ENCODE measurements at regions not wholly inside any gene's neighbourhood (a gene's known extent, or its start where the extent isn't known, plus 50 kb on each side); places are given as distances from the start of the nearest gene placed in this dataset.

DNA sequence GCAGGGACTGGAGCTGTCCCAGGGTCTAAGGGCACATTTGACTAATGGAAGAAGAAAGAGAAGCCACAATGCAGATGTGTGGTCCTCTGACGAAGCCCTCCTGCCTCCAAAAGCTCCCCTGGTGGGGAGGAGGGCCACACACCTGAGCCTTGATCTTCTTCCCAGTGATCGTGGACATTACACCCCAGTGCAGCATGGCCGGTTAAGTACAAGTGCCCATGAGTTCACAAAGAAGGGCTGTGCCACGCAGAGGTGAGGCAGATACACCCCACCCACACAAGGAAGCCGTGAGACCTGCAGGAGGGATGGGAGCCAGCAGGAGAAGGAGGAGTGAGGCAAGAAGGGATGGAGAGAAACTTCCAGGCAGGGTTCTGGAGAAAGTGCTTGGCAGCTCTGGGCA lies 199.0 kb upstream of the MVB12B start:
- DNase-seq = peak; percentile 4

DNA sequence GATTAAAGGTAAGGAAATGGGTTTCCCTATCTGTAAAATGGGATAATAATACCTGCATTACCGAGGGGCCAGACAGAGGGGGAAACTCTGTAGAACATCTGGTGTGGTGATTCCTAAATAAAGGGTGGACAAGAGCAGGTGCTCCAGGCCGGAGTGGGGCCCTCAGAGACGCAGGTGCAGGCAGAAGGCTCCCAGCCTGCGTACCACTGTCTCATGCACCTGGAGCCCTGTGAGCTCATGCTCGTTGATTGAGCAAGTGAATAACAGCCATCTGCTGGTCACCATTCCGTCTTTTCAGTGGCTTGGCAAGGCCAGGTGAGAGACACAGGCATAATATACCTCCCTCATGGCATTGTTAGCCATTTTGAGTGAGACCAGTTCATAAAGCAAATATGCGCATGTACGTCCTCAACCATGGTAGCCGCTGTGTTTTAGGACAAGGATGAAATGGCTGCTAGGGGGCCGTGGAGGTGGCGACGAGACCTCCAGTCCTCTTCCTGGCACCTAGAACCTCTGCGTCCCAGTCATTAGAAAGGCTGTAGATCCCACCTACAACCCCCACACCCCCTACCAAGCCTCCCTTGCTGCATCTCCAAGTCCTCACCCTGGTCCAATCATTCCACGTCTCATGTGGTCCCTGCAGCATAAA lies 198.0 kb upstream of the MVB12B start:
- DNase-seq = peak; percentile 14

DNA sequence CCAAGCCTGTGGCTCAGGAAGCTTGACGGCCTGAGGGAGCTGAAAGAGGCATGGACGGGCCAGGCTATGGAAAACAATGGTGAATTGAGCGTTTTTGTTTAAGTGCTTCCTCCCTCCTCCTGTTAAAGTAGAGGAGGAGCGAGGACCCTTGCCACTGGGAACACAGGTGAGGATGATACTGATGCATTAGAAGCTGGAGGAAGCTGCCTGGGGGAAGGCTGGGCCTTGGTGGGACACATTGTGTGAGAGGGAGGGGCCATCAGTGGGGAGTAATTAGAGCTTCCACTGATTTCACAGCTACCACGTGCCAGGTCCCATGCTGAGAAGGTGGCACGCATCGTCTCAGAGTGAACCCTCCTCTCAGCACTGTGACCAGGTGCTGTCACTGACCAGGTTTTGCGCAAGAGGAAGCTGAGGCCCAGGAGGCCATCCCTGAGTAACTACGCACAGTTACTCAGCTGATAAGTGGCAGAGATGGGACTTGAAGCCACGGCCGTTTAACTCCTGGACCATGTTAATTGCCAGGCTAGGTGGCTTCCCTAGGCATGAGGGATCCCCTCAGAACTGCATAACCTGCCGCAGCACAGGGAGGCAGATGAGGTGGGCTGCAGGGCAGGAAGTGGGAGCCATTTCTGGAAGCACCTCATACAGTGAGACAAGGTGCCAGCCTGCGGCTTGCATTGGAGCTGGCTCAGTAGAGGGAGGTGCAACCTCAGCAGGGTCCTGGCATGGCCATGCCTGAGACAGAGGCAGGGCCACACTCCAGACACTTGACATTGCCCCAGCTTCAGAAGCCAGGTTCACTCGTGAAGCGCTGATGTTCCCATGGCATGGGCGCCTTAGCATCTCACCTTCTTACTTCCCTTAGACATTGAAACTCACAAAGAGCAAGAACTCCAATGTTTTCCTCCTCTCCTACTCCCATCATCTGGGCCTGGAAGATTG lies 195.3 kb upstream of the MVB12B start:
- DNase-seq = peak; percentile 16

DNA sequence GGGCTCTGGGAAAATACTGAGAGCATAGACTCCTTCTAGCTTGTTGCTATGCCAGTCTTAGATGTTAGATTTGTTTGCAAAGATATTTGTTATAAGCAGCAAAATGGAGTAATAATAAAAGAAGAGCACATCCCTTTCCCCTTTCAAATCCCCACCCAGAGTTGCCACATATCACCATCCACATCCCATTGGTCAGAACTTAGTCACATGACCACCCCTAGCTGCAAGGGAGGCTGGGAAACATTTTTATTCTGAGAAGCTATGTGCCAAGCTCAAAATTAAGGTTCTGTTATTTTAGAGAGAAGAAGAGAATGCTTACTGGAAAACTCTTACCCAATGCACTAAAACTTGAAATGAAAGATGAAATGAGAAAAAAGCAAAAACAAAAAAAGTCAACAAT lies 193.9 kb upstream of the MVB12B start:
- DNase-seq = no peak

DNA sequence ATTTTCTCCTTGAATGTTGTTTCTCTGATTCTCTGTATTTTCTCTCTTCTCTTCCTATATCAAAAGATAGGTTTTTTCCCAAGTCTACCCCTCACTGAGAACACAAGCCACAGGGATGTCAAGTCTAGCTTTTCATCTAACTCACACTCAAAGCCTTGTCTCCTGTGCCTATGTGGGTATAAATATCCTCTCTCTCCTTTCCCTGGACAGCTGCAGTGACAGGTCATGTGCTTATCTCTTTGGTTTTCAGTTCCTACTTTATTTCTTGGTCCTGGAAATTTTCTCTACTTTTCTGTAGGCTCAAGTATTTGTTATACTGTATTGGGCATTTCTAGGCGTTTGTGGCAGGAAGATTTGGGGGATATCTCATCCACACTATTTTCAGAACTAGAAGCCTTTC lies 182.4 kb upstream of the MVB12B start:
- DNase-seq = no peak

DNA sequence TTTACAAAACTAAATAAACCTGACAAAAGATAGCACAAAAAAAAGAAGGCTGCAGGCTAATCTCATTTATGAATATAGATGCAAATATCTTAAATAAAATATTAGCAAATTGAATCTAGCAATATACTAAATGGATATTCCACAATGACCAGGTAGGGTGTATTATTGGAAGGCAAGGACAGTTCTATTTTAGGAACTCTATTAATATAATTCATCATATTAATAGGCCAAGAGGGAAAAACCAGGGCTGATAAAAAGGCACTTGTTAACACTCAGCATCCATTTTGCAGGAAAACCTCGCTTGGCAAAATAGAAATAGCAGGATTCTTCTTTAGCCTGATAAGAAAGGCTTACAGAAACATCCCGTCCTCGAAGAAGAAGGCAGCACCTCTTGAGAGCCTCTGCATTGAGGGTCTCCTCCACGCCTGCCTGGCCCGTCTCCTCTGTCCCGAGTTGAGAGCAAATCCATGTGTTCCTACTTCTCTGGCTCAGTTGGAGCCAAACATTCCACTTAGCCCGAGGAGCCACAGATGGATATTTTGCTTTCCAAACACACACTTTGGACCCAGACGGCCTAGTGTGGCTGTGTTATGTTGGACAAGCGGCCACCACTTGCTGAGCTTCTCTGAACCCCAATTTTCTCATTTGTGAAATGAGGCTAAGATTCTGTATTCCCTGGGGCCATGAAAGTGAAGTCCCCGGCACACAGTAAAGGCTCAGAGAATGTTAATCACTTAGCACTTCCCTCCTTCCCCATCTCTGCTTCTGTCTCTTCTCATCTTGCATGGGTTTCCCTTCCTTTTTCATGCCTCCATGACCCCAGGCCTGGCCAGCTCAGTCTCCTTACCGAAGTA lies 181.8 kb upstream of the MVB12B start:
- DNase-seq = peak; percentile 7

DNA sequence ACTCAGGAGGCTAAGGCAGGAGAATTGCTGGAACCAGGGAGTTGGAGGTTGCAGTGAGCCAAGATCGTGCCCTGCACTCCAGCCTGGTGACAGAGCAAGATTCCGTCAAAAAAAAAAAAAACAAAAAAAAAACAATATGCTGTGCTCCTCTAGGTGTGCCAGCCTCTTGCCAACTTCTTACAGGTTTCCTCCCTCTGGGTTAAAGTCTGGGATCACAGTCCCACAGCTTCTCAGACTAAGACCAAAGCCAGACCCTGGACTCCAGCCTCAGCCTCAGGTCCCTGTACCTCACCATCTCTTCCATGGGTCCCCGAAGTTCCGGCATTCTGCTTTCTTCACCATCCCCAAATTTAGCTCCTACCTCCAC lies 180.8 kb upstream of the MVB12B start:
- no peak for DNase-seq

DNA sequence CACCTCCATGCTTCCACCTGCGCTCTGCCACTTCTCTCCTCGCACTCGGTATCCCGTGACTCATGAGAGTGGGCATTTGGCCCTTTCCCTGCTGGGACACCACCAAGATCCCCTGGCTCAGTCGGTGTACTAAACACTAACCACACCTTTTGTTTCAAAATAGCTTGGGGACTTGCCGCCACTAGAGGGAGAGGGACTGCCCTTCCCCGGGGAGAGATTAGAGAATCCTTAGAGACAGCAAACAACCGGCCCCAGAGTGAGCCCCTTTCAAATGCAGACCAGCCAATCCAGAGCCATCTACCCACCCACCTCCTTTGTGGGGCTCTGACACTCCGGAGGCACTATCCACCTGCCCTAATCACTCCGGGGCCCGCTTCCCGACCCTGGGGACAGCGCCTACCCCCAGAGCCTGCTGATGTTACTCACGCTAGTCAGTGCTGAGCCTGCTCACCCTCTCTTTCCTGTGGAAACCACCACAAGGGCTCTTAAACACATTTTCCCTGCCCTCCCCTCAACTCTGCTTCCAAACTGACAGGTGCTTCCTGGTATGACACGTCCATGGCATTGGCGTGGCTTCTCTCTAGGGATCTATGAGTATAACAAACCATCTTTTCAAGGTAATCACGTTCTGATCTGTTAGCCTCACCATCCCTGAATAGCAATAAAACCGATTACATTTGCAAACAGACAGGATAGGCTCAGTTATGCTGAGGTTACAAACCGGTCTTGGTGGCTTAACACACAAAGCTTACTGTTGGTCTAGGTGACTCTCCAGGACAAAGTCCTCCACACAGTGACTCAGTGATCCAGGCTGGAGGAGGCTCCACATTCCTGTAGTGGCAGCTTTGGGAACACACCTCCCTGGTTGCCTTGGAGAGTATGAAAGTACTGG lies 180.1 kb upstream of the MVB12B start:
- DNase-seq = peak; percentile 50

DNA sequence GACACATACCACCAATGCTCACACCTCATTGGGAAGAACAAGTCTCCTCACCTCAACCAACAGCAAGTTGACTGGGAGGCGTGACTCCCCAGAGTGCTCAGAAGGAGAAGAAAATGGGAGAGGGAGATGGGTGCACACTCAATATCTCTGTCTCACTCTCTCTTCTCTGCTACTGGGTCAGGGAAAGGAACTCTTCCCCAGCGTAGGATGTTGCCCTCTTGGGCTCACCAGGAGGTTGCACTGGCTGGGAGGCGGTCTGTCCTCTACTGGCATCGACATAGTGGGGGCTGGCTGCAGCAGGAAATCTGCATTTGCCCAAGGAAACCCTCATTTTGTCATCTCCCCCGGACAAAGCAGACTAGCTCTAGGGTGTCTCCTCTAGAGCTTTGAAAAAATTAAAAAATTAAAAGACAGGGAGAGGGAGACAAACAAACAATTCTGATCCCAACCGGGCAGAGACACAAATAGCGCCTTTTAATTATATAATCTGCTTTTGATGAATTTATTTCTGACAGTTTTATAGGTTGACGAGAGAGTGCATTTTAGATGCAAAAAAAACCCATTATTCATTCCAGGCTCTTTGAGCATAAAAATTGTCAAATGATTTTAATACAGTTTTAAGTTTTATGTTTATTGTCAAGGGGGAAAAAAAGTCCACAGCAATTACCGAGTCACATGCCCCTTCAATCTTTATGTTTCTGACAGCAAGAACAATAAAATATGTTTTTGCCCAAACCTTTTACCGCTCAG lies 179.3 kb upstream of the MVB12B start:
- peak; percentile 8 for DNase-seq

DNA sequence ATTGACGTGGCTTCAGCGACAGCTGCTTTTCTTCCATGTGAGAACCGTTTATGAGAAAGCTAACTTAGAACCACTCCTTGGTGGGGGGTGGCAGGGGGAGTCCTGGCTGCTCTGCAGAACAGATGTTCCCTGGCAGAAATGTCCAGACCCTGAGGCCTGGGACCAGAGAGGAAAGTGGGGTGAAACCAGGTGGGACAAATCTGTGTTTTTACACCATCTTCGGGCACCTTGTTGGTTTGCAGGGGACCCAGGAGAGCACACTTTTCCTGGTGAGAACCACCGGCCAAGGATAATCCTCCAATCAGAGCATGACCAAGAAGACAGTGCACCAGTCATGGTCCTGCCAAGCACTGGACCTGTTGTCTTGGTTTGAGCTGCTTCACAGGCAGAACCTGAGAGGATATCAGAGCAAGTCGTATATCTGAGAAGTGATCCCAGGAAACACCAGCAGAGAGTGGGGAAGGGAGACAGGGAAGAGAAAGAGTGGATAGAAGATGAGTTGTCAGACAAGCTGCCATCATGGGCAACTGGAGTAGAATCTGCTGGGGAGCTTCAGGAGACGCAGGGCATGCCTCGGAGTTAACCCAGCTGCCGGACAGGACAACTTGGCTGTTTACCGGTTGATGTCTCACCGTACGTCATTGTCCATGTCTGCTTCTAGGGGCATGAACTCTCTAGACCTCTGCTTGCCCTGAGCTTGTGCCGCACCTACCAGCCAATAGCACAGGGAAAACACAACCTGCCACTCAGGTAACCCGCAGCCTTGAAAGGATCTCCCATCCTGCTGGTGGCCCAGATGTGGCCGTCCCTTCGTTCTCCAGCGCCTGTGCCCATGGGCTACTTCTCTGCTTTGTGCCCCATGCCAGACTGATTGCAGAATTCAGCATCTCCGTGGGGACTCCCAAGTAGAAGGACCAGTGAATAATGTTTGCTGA lies 178.4 kb upstream of the MVB12B start:
- DNase-seq = peak; percentile 9

DNA sequence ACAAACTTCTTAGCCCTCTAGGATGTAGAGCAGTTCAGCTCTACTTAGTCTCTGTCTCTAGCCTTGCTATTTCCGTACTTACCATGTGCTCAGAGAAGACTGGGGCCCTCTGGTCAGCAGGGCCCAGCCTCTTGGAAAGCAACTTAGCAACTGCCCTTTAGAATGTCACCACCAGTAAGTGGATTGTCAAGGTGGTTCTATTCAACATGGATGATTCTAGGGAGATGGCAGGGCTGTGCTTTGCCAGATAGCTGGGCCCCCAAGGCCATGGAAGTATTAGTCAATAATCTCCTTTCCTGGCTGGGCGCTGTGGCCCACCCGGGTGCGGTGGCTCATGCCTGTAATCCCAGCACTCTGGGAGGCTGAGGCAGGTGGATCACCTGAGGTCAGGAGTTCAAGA lies 177.6 kb upstream of the MVB12B start:
- peak; percentile 11 for DNase-seq

DNA sequence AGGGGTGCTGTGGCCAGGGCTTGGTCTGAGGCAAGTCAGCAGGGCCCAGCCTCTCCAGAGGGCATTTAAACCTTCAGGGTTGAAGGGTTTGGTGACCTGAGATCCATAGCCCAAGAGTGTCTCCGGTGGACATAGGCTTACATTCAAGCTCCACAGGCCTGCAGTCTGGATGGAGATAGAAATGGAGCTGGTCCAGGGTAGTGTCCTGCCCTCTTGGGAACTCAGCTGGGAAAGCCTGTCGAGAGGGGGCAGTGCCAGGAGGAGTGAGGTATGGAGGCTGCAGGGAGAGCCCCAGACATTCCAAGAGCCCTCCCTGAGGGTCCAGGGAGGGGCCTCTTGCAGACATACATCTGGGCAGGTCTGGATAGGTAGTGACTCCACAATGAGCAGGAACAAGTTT lies 177.0 kb upstream of the MVB12B start:
- DNase-seq = peak; percentile 13

DNA sequence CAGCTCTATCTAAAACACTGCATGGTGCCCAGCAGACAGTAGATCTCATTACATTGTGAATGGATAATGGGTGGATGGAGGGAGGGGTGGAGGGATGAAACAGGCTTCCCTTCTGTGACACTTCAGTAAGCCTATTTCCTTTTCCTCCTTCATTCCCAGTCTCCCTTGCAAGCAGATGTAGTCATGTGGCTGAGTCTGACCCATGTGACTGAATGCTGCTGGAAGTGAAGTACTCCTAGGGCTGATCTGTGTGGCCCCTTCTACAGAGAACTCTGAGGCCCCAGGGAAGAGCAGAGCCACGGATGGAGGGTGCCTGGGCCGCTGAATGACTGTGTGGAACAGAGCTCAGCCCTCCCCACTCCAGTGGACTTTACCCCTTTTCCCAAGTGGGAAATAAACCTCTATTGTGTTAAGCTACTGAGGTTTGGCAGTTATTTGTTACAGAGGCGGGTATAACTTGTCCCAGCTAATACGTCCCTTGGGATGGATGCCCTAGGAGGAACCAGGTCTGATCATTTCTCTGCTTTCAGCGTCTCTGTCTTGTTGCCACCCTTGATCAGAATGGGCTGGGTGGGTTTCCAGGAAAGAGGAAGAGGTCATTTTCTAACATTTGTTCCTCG lies 176.1 kb upstream of the MVB12B start:
- peak; percentile 3 for DNase-seq

DNA sequence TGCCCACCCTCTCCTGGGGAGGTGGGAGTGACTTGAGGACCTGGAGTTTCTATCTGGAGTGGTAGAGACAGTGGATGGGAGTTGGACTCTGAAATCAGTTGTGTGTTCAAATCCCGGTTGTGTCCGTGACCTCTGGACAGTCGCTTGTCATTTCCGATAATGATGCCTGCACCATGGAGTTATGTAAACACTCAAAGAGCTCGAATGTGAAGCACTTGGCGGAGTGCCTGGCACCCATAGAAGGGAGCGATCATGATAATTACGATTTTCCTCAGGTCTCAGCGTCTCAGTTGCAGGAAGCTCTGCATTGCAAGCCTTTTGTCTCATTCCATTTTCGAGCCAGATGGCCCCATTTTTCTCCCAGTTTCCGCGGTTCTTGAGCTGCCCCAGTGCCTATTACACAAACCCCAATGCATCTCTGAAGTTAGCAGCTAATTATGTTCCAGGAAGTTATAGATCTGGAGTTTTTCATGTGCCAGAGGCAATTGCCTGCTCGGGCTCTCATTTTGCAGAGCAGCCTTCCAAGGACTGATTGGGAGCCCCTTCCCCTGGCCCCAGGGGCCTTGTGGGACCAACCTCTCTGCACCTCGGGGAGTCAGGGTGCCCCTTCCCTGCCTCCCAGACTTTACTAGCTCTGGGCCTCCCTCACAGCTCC lies 175.5 kb upstream of the MVB12B start:
- peak; percentile 5 for DNase-seq

DNA sequence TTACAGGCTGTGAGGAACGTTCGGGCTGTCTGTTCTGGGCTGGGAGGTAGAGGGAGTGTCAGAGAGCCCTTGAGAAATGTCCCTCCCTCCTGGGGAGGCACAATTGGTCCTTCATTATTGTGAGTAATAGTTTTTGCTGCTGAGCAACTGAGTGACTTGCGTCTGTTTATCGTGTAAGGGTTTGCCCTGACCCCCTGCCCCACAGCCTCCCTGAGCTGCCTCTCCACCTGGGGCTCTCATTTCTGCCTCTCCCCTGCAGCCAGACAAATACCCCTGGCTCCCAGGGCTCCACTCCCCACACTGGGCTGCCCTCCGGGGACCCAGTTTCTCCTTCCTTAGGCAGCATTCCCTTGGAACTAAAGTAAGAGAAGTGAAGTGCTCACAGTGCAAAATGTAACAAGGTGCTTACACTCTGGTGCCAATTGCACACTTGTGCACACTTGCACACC lies 174.9 kb upstream of the MVB12B start:
- DNase-seq = no peak

DNA sequence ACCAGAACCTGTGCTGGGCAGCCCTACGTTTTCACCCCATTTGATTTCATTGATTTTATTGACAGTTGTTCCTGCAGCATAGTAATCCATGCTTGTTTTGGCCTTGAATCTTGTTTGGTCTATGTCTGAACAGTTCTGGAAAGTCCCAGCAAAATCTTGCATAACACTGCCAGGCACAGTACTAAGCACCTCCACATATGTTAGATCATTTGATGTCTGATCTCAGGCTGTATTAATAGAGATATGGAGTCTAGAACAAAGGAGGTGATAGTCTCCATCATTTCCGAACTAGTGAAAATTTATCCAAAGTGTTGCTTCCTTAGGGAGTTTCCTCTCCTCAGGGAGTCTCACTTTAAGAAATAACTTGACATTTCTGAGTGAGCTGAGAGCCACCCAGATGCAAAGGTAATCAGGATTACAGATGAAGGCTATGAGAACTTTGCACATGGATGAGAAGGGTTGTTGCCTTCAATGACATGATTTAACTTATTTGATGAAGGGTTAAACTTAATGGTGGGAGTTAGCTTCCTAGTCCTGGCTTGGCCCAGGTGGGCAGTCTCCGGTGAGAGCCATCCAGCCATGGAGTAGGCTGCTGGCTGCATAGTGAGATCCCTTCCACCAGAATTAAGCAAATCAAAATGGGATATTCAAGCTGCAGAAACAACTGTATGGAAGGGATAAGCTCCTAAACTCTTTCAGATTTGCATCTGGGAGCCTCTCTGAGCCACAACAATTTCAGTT lies 173.8 kb upstream of the MVB12B start:
- no peak for DNase-seq

DNA sequence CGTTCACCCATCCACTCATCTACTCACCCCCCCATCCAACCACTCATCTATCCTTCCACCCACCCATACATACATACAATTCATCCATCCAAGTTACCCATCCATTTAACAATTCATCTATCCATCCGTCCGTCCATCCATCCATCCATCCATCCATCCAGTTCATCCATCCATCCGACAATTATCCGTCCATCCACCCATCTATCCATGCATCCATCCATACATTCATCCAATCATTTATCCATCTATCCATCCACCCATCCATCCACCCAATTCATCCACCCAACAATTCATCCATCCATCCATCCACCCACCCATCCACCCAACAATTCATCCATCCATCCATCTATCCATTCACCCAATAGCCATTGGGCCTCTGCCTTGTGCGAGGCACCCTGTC lies 173.2 kb upstream of the MVB12B start:
- DNase-seq = no peak

DNA sequence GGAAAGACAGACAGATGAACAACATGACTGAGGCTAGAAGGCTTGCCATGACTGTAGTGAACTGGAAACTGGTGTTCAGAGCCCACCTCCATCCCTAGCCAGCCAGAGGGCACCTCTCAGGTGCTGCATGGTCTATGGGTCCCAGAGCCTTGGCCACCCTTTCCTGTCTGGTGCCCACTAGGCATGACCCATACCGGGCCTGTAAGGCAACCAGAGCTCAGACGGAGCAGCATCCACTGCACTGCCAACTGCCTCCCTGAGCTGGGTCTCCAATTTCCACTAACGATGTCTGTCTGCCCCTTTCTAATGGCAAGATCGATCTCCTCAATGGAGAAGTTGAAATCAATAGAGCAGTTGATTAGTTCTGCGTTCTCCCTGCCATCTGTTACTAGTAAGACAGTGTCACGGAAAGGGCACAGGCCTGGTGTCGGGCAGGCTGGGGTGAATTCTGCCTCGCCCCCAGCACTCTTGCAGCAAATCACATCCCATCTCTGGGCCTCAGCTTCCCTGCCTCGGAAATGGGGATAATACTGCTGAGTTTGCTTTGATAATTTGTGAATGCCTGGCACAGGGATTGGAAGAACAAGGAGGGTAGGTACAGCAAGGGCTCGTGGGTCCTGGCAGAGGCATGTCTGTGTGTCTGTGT lies 172.3 kb upstream of the MVB12B start:
- DNase-seq = peak; percentile 6
